Sigmoid colon (tissue), 4 donors: ENCODE measurements at regions not wholly inside any gene's neighbourhood (a gene's known extent, or its start where the extent isn't known, plus 50 kb on each side); places are given as distances from the start of the nearest gene placed in this dataset.

Experiments
- EP300 ChIP-seq, 4 donors: sonication (generic); formaldehyde crosslinking; IDR thresholded peaks; one replicate each; pipeline ENCODE4 v1.6.1; 2017; ENCODE audit warnings: antibody characterized with exemption in 4 of 4
- POLR2A ChIP-seq, 2 donors: fragments of 450-650 bp; IDR thresholded peaks; one replicate each; pipeline ENCODE4 v1.6.1; 2016; ENCODE audit warnings: antibody characterized with exemption in 2 of 2, mild to moderate bottlenecking in 2 of 2, moderate library complexity in 2 of 2
- POLR2AphosphoS5 ChIP-seq, 4 donors: sonication (generic); formaldehyde crosslinking; IDR thresholded peaks; one replicate each; pipeline ENCODE4 v1.6.1; 2017; ENCODE audit warnings: antibody characterized with exemption in 4 of 4
- TF ChIP-seq, protein P1 (sequence below), 4 experiments: fragments of 450-650 bp in 3 of 4; fragments of 200-600 bp in 1 of 4; IDR thresholded peaks; one replicate each; pipeline ENCODE4 v1.5.1; 2016 to 2019; ENCODE audit warnings: antibody characterized with exemption in 4 of 4, mild to moderate bottlenecking in 3 of 4, moderate library complexity in 2 of 4

DNA sequence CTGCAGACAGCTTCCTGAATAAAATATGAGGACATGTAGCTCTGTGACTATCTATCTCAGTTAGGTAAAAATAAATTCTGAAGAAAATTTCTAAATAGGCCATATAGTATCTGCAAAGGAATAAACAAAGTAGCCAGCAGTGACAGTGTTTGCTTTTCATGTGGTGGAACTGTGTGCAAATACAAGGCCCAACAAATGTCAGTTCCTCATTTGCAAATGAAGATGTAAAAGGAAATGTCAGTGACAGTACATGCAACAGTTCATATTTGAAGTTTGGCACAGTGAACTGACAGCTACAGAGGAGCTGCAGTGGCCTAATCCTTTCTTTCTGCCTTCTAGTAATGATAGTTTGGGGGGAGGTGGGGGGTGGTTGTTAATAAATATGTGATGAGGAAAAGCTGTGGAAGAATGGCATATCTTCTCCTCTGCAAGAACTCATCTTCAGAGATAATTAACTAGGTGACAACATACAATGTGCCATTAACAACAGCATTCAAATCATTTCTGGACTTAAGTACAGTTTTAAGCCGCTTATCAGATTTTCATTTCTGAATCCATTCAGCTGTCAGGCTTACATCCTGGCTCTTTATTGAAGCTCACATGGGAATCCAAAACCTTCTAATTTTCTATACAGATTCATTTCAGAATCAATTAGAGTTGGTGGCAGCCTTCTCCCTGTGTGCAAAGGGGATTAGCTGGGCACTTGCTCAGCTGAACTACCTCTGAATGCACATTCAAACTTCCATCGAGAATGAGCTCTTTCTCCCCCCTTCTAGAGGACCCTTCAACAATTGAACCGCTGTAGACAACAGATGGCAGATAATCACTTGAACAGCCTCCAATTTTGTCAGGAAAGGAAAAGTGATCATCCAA lies 1059.0 kb upstream of the EPHA7 start:
- TF ChIP-seq POLR2A (IDR thresholded peaks at IDR 0.05) (no peak), POLR2AphosphoS5 (IDR thresholded peaks at IDR 0.05) (no peak), EP300 (IDR thresholded peaks at IDR 0.05) (no peak)
- TF ChIP-seq, protein P1, sequence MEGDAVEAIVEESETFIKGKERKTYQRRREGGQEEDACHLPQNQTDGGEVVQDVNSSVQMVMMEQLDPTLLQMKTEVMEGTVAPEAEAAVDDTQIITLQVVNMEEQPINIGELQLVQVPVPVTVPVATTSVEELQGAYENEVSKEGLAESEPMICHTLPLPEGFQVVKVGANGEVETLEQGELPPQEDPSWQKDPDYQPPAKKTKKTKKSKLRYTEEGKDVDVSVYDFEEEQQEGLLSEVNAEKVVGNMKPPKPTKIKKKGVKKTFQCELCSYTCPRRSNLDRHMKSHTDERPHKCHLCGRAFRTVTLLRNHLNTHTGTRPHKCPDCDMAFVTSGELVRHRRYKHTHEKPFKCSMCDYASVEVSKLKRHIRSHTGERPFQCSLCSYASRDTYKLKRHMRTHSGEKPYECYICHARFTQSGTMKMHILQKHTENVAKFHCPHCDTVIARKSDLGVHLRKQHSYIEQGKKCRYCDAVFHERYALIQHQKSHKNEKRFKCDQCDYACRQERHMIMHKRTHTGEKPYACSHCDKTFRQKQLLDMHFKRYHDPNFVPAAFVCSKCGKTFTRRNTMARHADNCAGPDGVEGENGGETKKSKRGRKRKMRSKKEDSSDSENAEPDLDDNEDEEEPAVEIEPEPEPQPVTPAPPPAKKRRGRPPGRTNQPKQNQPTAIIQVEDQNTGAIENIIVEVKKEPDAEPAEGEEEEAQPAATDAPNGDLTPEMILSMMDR (IDR thresholded peaks at IDR 0.05) = no peak
